ENCODE measurements at regions not wholly inside any gene's neighbourhood (a gene's known extent, or its start where the extent isn't known, plus 50 kb on each side); places are given as distances from the start of the nearest gene placed in this dataset.

- TF ChIP-seq, protein P1, sequence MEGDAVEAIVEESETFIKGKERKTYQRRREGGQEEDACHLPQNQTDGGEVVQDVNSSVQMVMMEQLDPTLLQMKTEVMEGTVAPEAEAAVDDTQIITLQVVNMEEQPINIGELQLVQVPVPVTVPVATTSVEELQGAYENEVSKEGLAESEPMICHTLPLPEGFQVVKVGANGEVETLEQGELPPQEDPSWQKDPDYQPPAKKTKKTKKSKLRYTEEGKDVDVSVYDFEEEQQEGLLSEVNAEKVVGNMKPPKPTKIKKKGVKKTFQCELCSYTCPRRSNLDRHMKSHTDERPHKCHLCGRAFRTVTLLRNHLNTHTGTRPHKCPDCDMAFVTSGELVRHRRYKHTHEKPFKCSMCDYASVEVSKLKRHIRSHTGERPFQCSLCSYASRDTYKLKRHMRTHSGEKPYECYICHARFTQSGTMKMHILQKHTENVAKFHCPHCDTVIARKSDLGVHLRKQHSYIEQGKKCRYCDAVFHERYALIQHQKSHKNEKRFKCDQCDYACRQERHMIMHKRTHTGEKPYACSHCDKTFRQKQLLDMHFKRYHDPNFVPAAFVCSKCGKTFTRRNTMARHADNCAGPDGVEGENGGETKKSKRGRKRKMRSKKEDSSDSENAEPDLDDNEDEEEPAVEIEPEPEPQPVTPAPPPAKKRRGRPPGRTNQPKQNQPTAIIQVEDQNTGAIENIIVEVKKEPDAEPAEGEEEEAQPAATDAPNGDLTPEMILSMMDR (conservative IDR thresholded peaks at IDR 0.05), result no peak
- TF ChIP-seq ZFX (IDR thresholded peaks at IDR 0.05), result no peak
Observed at GRCh38 chr2:155748131-155748530, 584.4 kb downstream of the NR4A2 start.

All from C4-2B (cell line).